K562 (cell line): ENCODE measurements at regions not wholly inside any gene's neighbourhood (a gene's known extent, or its start where the extent isn't known, plus 50 kb on each side); places are given as distances from the start of the nearest gene placed in this dataset.

ENCODE experiments used
- ATAC-seq: fragments of 200-7000 bp; cut with Tn5 transposase; 3 replicates; pipeline ENCODE4 v1.9.1; 2020; ENCODE audit warnings: moderate library complexity
- BruUV-seq: library from RNA; stranded (reverse); fragments of 400-500 nt; replicated peaks from 2 replicates; lab custom pipeline; 2021; lab: Mats Ljungman, UMichigan
- CTCF ChIA-PET: fragments of 300-600 bp; formaldehyde crosslinking; extraction: SDS; loops from one replicate; lab custom pipeline; 2021; ENCODE audit warnings: low intra/inter-chr PET ratio; lab: Yijun Ruan, JAX
- POLR2A ChIA-PET: fragments of 300-600, 350-650 bp; sonication (Branson Sonifier 250); formaldehyde crosslinking; extraction: SDS; loops from one replicate; lab custom pipeline; 2021; ENCODE audit warnings: antibody characterized with exemption, inconsistent platforms; lab: Yijun Ruan, JAX
- DNase-seq, 4 experiments: peaks; one replicate each; pipeline versions ENCODE4 v3.0.0 to v3.0.0-alpha.2; 2011 to 2018; ENCODE audit warnings: low spot score in 3 of 4, mixed read lengths in 3 of 4; ENCODE audit errors: extremely low read depth in 1 of 4
- FAIRE-seq: peaks from 2 replicates; lab custom pipeline; 2011; peaks lifted over from hg19 to GRCh38; lab: Jason Lieb, UNC
- H2AFZ ChIP-seq: 2 replicates; pipeline ENCODE4 v1.6.0; 2011; ENCODE audit warnings: low read depth, low read length, control low read depth, inconsistent platforms
- H3K27ac ChIP-seq: fragments of 200-600 bp; 3 replicates; pipeline ENCODE4 v1.8.0; 2011; ENCODE audit warnings: low read depth, mild to moderate bottlenecking, control low read depth, inconsistent platforms, low read length, moderate library complexity, mixed read lengths; ENCODE audit errors: extremely low read depth
- H3K27me3 ChIP-seq, 2 experiments: fragments of 300-600 bp in 1 of 2; 2 replicates in 1 of 2; 3 replicates in 1 of 2; pipeline versions ENCODE4 v1.6.0 to v1.8.0; 2011; ENCODE audit warnings: inconsistent platforms in 2 of 2, low read length in 2 of 2, mild to moderate bottlenecking in 1 of 2, mixed read lengths in 1 of 2, moderate library complexity in 1 of 2; ENCODE audit not compliant: control insufficient read depth in 2 of 2, insufficient read depth in 2 of 2
- H3K36me3 ChIP-seq: fragments of 300-600 bp; 3 replicates; pipeline ENCODE4 v1.8.0; 2011; ENCODE audit warnings: mild to moderate bottlenecking, low read length, inconsistent platforms; ENCODE audit not compliant: control insufficient read depth, insufficient read depth
- H3K4me1 ChIP-seq, 2 experiments: fragments of 200-600 bp in 1 of 2; replicated peaks in 1 of 2; 2 replicates in 1 of 2; 3 replicates in 1 of 2; pipeline versions ENCODE4 v1.5.1 to v1.8.0; 2011; ENCODE audit warnings: inconsistent platforms in 2 of 2, low read length in 2 of 2, mild to moderate bottlenecking in 1 of 2, mixed read lengths in 1 of 2, moderate library complexity in 1 of 2; ENCODE audit not compliant: control insufficient read depth in 2 of 2, insufficient read depth in 2 of 2
- H3K4me2 ChIP-seq: 2 replicates; pipeline ENCODE4 v1.6.1; 2011; ENCODE audit warnings: low read length, control low read depth, inconsistent platforms, mixed read lengths; ENCODE audit not compliant: insufficient read depth
- H3K4me3 ChIP-seq: fragments of 200-600 bp; sonication (generic), shearing (Covaris generic); 2 replicates; pipeline ENCODE4 v1.5.1; 2016; ENCODE audit warnings: control low read depth, inconsistent platforms
- H3K79me2 ChIP-seq: fragments of 200-600 bp; 3 replicates; pipeline ENCODE4 v1.8.0; 2011; ENCODE audit warnings: low read length, inconsistent platforms; ENCODE audit not compliant: control insufficient read depth, insufficient read depth
- H3K9ac ChIP-seq, 2 experiments: 2 replicates each; pipeline versions ENCODE4 v1.6.0 to v1.6.1; 2011; ENCODE audit warnings: low read depth in 2 of 2, low read length in 2 of 2, control low read depth in 1 of 2, inconsistent platforms in 1 of 2, mild to moderate bottlenecking in 1 of 2, mixed read lengths in 1 of 2; ENCODE audit not compliant: insufficient read depth in 1 of 2
- H3K9me1 ChIP-seq: one replicate; pipeline ENCODE4 v1.6.0; 2011; ENCODE audit warnings: inconsistent platforms, mild to moderate bottlenecking, low read length, moderate library complexity; ENCODE audit not compliant: control insufficient read depth, insufficient read depth
- H3K9me3 ChIP-seq: replicated peaks from 2 replicates; pipeline ENCODE4 v1.5.1; 2011; ENCODE audit warnings: low read depth, low read length, inconsistent platforms; ENCODE audit not compliant: control insufficient read depth, insufficient read depth
- H4K20me1 ChIP-seq: replicated peaks from 2 replicates; pipeline ENCODE4 v1.6.1; 2011; ENCODE audit warnings: low read length, inconsistent platforms, mixed read lengths; ENCODE audit not compliant: control insufficient read depth, insufficient read depth
- CTBP1 ChIP-seq: fragments of 450-650 bp; IDR thresholded peaks from 2 replicates; pipeline ENCODE4 v1.6.1; 2016; ENCODE audit warnings: borderline replicate concordance
- ETS1 ChIP-seq: conservative IDR thresholded peaks from 2 replicates; pipeline ENCODE4 v1.6.1; 2011; ENCODE audit warnings: low read depth, mild to moderate bottlenecking, low read length; ENCODE audit not compliant: control insufficient read depth
- ETS2 ChIP-seq: IDR thresholded peaks from 2 replicates; pipeline ENCODE4 v1.6.1; 2016; ENCODE audit warnings: borderline replicate concordance, missing genetic modification characterization, mild to moderate bottlenecking, moderate library complexity, missing compliant biosample characterization; ENCODE audit not compliant: poor library complexity, severe bottlenecking
- ETV6 ChIP-seq, 3 experiments: fragments of 150-350 bp in 1 of 3; sonication (generic) in 1 of 3; formaldehyde crosslinking in 1 of 3; IDR thresholded peaks; 2 replicates each; pipeline versions ENCODE4 v1.6.1 to v1.8.0; 2014 to 2022; ENCODE audit warnings: borderline replicate concordance in 2 of 3, low read depth in 2 of 3, antibody characterized with exemption in 1 of 3, low read length in 1 of 3, mild to moderate bottlenecking in 1 of 3, missing genetic modification reagents in 1 of 3
- GTF2E2 ChIP-seq: fragments of 200-800 bp; sonication (Bioruptor generic); IDR thresholded peaks from 2 replicates; pipeline ENCODE4 v1.6.1; 2016; ENCODE audit warnings: missing genetic modification characterization, missing compliant biosample characterization
- POLR2G ChIP-seq: fragments of 200-400 bp; formaldehyde crosslinking; IDR thresholded peaks from 2 replicates; pipeline ENCODE4 v1.6.1; 2017; ENCODE audit warnings: low read depth, mild to moderate bottlenecking, antibody characterized with exemption, low read length, moderate library complexity
- RBM15 ChIP-seq: fragments of 200-400 bp; formaldehyde crosslinking; IDR thresholded peaks from 2 replicates; pipeline ENCODE4 v1.6.1; 2018; ENCODE audit warnings: mild to moderate bottlenecking, low read length, moderate library complexity; ENCODE audit not compliant: insufficient read depth
- TRIM28 ChIP-seq: fragments of 450-650 bp; IDR thresholded peaks from 2 replicates; pipeline ENCODE4 v1.6.1; 2017
- ZNF134 ChIP-seq: fragments of 250-450 bp; sonication (Bioruptor Pico); conservative IDR thresholded peaks from 2 replicates; pipeline ENCODE4 v1.4.0; 2020
- ZNF280B ChIP-seq: fragments of 250-450 bp; sonication (Bioruptor Pico); IDR thresholded peaks from 2 replicates; pipeline ENCODE4 v1.5.1; 2021; ENCODE audit warnings: mild to moderate bottlenecking
- ZNF384 ChIP-seq: IDR thresholded peaks from 2 replicates; pipeline ENCODE4 v1.6.1; 2012; ENCODE audit warnings: low read depth, low read length, improper control_type of control experiment
- ZNF740 ChIP-seq, 3 experiments: fragments of 200-800 bp in 1 of 3; sonication (Bioruptor generic) in 1 of 3; sonication (generic) in 1 of 3; formaldehyde crosslinking in 1 of 3; IDR thresholded peaks; 2 replicates each; pipeline versions ENCODE4 v1.6.1 to v1.8.0; 2016 to 2022; ENCODE audit warnings: mild to moderate bottlenecking in 2 of 3, missing compliant biosample characterization in 2 of 3, missing genetic modification characterization in 2 of 3, missing genetic modification reagents in 1 of 3
- WGBS: fragments of 100-300 bp; shearing (Covaris generic); methylation state at CpG from one replicate; pipeline ENCODE4 v1.1.6; 2016; ENCODE audit warnings: low coverage, mixed read lengths; ENCODE audit not compliant: insufficient coverage; ENCODE audit errors: missing lambda C conversion rate; 5-methylcytosine and 5-hydroxymethylcytosine counted together
- in situ Hi-C: fragments of 300-500 bp; cut with MboI; formaldehyde crosslinking; loops from 4 replicates; pipeline ENCODE4 v1.15.0; 2018; ENCODE audit warnings: inconsistent platforms, mixed read lengths
- intact Hi-C: fragments of 100-400 bp; cut with micrococcal nuclease; formaldehyde crosslinking; loops from 2 replicates; pipeline ENCODE4 v1.14.2; 2022

GRCh38 chr7:131077735-131078134 is 249.9 kb upstream of the MKLN1 start:
- TF ChIP-seq TRIM28 (no peak), ZNF740 (CRISPR knock-in tag; IDR thresholded peaks at IDR 0.05) (no peak), ZNF740 (tag; IDR thresholded peaks at IDR 0.05) (no peak), ZNF384 (no peak), ETS2 (tag) (no peak), CTBP1 (no peak), ETS1 (no peak), GTF2E2 (no peak), ZNF280B (CRISPR knock-in tag) (no peak), ETV6 (IDR thresholded peaks at IDR 0.05; ENCODE audit: borderline replicate concordance in 1 of 2, low read depth in 2 of 2, low read length in 1 of 2) (no peak), ETV6 (CRISPR knock-in tag; IDR thresholded peaks at IDR 0.05; ENCODE audit: borderline replicate concordance) (no peak), ZNF134 (CRISPR knock-in tag) (no peak), POLR2G (no peak), RBM15 (no peak)
- TF ChIP-seq, all 486 proteins: peak for 0
- no peaks in the 10 kb centered on the region; the same call in 1 of the 2 replicates for H3K9me3 ChIP-seq
- H3K36me3 ChIP-seq = peaks cover 4% of the 10 kb centered on the region; the same call in 1 of the 3 replicates
- no peak overlapping the region for H3K4me2 ChIP-seq
- H3K27me3 ChIP-seq = no peaks in the 10 kb centered on the region
- no peaks in the 10 kb centered on the region for H3K9me1 ChIP-seq
- ChIA-PET POLR2A (no interaction called here), CTCF (interaction anchor here (0.7 kb wide), 1 partner anchor 60 kb away, joined by 3 read pairs; no protein-coding TSS in a partner anchor)
- H3K79me2 ChIP-seq = peaks cover 2% of the 10 kb centered on the region; the same call in 1 of the 3 replicates
- WGBS = 67% methylated on average over 4 of the region's 4 CpGs
- peaks cover 4 to 22% of the 10 kb centered on the region in 2 experiments; a peak in 4 of 5 replicates for H3K4me1 ChIP-seq
- no peak overlapping the region for H3K27ac ChIP-seq
- no peak overlapping the region for H3K4me3 ChIP-seq
- DNase-seq = no peak
- intact Hi-C loops (no loop called here), in situ Hi-C loops (no loop called here)
- no peak overlapping the region for H2AFZ ChIP-seq
- no peaks in the 10 kb centered on the region for H4K20me1 ChIP-seq
- ATAC-seq = no peak
- H3K9ac ChIP-seq = no peak overlapping the region
- FAIRE-seq = no peak
- BruUV-seq = no TSS peak
